ENCODE measurements at regions not wholly inside any gene's neighbourhood (a gene's known extent, or its start where the extent isn't known, plus 50 kb on each side); places are given as distances from the start of the nearest gene placed in this dataset.

DNA sequence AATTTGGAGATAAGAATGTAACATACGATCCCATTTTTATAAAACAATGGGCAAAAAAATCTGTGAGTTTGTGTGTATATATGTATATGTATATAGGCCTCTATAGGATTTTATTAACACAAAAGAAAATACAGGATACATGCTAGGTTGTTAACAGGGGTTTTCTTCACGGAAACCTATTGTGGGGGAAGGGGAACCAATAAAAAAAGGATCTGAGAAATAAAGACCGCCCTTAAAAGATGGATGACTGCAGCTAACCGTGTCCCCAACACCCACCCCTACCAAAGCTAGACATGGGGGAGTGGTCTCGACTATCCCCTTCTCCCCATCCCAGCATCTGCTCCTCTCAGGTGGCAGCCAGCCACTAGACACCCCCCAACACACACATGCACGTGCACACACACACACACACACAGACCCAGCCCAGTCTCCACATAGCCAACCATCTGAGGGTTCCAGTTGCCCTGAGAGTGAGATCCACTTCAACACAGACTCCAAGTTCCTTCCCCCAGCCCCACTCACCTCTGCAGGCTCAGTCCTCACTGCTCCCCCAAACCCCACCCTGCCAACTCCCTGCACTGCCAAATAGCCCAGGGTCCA lies 132.9 kb downstream of the TPRA1 start:
- no peak for DNase-seq

DNA sequence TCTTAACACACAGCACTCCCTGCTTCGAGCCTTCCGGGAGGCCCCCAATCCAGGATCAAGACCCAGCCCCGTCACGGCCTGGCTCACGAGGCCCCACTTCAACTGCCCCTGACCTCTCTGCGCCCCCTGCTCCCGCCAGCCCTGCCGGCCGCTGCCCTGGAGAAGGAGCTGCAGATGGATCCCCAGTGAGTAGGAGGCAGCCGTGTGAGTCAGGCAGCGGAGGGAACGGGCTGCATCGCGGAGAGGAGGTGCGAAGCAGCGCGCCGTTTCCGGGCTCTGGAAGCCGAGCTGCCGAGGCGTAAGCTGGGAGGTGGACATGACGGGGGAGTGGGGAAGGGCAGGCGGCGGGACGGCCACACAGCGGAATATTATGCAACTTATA lies 133.4 kb downstream of the TPRA1 start:
- no peak for DNase-seq

DNA sequence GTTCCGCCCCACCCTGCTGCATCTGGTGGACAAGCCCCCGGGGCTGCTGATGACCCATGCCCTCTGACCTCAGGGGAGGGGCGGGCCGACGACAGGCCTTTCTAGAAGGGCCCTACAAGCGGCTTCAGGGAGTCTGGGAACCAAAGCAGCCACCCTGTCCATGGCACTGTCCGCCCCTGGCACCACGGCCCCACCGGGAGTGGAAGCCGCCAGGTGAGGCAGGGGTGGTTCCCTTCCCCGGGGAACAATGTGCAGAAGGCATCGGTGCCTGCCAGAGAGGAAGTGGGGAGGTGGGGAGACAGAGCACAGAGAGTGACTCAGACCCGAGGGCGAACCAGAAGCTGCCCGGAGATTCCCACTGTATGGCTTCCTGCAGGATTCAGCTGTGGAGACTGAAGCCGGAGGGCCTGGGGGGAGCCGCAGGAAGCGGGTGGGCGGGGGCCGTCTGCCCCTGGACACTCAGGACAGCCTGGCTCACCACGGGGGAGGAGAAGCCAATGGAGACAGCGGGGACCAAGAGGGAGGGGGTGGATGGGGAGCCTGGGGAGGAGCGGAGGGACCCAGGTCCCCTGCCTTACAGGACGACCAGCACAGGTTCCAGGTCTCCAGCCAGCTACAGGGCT lies 134.0 kb downstream of the TPRA1 start:
- no peak for DNase-seq

DNA sequence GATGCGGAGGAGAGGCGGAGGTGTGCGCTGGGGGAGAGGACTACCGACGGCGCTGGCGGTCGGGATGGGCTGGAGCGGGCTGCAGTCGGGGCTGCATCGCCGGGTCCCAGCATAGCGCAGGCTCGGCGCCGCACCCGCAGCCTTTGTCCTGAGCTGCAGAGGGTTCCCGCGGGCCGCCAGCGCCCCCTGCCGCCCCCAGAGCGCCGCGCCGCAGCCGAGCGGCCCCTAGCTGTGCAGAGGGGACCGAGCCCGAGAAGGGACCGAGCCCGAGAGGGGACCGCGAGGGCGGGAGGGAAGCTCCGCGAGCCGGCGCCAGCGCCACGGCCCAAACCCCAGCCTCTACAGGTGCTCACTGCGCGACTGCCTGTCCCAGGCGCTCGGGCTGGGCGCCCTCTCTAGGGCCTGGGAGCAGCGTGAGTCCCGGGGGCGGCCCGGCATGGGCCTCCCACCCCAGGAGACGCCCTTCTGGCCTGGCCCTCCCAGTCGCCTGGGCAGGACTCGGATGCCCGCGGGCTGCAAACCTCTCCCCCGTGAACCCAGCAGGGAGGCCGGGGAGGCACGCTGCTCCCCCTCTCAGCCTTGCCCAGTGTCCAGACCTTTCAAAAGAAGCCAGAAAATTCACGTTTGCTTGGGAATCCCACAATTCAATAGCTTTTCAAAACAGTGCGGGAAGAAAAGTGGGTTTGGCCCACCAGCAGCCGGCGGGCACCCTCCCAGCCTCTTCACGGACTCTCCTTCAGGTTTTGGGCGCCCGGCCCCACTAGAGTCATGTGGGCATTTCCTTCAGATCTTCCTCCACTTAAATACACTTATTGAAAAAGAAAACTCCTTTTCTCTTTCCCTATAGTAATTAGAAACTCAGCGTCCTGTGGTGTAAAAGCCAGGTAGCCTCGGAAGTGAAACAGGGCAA lies 134.7 kb downstream of the TPRA1 start:
- DNase-seq: peak; percentile 42

DNA sequence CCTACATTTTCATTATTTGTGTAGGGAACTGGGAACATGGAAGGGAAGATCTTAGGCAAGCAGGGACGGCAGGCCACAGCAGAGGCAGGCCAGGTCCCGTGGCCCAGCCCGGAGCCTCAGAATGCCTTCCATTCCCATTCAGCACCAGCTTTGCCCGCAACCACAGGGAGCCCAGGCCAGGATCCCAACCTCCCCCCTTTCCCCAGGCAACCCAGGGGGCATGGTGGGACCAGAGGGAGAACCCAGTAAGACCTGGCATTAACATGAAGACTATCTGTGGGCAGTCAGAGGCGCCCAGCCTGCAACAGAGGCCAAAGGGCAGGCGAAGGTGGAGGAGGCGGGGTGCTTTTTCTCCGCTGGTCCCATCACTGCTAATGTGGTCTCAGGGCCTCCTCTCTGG lies 135.6 kb downstream of the TPRA1 start:
- DNase-seq: no peak

DNA sequence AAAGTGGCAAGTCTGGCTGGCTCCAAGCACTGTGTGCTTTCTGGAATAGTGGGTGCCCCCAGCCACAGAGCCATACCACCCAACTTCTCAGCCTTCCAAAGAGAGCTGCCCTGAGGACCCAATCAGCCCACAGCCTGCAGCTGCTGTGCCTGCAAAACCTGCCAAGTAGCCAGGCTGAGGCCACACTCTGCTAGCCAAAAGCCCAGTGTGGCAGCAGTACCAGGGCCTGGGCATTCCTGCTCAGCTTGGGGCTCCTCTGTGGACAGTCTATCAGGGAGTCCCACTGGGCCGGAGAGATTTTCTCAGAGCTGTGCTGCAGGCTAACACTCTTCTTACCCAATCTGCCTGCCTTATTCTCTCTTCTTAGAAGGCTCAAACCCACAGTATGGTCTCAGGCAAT lies 136.5 kb downstream of the TPRA1 start:
- no peak for DNase-seq

DNA sequence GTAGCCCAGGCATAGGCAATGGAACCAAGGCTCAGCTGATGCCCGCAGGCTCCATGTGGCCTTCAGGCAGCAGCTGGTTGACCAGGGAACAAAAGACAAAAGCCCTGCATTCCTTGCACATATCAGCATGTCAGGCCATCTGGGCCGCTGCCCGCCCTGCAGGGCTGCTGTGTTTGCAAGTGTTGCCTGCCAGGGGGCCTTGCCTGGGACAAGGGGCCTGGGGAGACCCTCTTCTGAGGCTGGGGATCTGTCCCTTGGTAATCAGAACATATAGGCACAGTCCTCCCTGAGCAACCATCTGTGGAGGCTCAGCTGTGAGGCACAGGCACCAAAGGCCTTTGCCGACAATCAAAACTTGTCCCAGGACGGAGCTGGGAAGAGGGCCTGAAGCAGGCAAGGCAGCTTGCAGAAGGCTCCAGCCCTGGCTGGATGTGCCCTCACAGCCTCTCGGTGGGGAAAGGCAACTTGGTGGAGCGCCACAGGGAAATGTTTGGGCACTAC lies 138.2 kb downstream of the TPRA1 start:
- DNase-seq: no peak

DNA sequence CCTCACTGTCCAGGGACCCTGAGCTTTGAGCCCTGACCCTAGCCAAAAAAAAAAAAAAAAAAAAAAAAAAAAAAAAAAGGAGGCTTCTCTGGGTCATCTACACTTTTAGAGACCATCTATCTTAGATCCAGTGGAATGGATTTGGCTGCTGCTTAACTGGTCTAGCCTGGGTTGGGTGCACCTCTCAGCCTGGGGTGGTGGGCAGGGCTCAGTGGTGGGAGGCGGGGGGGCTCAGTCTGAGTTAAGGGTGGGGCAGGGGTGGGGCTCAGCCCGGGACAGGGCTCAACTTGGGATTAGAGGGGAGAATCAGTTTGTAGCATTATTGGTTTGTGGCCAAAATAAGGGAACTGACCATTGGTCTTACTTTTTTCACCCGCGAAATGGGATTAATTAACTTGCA lies 139.2 kb downstream of the TPRA1 start:
- no peak for DNase-seq

DNA sequence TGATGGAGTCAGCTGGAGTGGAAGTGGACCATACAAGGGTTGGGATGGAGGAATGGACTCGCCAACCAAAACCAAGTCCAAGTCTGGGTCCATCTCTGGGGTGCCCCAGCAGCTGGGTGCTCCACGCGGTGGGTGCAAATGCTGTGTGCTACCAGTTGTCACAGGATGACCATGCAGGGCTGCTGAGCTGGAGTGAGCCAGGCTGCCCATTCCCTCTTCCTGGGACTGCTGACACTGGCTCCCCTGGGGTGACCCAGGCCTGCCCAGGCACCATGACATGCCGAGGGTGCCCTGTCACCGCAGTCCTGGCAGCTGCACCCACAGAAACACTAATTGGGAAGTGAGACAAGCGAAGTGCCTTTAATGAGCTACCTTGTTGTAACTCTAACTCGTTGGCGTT lies 140.2 kb downstream of the TPRA1 start:
- DNase-seq: no peak

DNA sequence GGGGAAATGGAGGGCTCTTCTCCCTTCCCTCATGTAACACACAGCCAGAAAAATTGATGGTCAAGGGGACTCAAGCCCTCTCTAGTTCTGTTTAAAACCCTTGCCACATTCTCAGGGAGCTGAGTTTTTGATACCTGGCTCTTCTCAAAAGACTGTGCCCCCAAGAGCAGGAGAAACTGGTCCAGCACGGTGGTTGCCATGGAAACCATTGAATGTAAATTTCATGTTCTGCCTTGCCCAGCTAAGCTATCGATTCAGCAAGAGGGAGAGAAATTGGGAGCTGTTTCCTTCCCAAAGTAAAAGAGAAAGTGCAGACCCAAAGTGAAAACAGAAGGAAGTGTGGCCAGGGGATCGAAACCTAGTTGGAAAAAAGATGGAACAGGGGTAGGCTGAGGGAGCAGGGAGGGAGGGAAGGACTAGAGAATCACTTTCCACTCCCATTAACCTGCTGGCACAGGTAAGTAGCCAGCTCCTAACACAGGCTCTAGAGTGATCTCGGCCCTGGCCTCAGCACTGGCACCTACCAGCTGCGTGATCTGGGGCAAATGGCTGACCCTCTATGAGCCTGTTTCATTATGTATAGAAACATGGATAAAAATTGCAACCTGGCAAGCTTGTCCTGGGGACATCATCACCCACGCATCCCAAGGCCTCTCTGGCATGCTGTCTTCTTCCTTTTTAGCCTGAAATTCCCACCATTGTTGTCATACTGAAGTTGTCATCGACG lies 140.9 kb downstream of the TPRA1 start:
- no peak for DNase-seq

DNA sequence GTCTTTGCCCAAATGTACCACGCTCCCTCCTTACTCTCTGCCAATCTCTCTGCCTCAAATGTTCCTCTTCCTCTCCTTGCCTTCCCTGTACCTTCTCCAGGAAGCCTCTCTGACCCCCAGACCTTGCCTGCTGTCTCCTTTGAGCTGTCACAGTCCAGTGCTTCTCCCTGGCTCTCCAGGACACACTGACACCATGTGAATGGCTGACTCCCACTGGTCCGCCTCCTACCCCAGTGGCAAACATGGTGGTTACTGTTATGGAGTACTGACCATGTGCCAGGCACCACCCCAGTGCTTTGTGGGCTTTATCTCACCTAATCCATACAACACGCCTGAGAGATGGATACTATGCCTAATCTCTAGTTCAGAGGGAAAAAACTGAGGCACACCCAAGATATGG lies 141.9 kb downstream of the TPRA1 start:
- no peak for DNase-seq

DNA sequence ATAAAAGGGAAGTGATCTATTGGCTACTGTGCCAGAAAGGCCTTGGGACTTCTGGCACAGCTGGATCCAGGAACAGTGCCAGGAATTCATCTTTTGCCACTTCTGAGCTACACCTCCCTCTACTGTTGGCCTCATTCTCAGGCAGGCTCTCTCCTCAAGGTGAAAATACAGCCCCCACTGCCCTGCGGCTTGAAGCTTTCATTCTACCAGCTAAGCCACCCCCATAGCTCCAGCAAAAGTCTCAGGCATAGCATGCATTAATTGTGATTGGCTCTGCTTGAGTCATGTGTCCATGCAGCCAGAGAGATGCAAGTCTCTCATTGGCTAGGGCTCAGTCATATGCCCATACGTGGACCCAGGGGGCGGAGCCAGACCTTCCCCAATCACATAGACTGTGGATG lies 142.4 kb downstream of the TPRA1 start:
- DNase-seq: no peak

DNA sequence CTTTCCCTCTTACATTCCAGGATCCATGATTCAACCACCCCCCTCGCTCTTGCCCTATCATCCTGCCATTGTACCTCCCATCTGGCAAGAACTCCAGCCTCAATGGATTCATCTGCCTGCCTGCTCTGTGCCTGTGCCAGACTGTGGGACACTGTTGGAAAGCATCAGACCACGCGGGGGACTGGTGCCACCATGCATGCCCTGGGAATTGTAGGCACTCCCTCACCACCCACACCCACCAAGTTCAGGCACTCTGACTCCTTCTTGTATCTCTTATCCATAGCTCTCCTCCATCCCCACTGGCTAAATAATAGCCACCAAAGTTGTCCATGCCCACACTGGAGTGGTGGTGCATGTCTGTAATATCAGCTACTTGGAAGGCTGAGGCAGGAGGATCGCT lies 143.8 kb downstream of the TPRA1 start:
- no peak for DNase-seq

DNA sequence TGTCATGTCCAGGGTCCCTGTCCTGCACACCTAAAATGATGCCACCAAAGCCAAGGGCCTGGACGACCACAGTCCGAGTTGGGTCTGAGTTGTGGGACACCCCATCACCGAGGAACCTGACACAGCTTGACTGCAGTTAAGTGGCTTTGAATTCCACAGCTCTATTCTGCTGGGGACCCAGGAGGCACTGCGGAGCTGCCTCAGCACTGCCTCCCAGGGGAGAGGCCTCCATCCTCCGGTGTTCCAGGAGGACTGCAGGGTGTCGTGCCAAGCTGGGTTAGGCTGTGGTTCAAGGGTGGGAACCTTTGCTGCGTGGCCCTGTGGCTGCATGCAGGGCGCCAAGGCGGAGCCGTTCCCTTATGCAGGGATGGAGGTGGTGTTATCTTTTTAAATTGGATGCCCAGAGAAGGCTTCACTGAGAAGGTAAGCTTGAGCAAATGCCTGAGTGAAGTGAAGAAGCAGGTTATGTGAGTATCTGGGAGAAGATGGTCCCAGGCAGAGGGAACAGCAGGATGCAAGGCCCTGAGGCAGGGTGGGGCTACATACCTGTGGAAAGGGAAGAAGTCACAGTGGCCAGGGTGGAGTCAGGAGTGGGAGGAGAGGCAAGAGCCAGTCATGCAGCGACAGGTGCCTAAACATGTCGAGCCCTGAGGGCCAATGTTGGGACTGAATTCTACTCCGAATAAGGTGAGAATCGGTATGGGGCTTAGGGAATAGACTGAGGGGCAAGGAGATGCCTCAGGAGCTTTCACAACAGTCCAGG lies 144.8 kb downstream of the TPRA1 start:
- no peak for DNase-seq

DNA sequence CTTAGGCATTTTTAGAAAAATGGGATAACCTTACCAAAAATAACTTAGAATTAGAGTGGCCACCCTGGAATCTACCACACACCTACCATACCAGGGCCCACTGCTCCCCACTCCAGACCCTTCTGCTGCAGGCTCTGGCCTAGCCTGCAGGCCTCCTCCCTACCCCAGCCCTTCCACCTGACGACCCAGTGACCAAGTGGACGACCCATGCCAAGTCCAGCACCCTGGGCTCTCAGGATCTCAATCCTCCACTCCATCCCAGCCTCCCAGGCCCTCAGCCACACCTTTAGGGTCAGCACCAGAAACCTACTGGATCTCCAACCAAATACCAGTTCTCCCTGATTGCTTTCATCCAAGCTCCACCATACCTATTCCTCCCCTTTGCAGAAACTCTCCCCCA lies 145.8 kb downstream of the TPRA1 start:
- no peak for DNase-seq

DNA sequence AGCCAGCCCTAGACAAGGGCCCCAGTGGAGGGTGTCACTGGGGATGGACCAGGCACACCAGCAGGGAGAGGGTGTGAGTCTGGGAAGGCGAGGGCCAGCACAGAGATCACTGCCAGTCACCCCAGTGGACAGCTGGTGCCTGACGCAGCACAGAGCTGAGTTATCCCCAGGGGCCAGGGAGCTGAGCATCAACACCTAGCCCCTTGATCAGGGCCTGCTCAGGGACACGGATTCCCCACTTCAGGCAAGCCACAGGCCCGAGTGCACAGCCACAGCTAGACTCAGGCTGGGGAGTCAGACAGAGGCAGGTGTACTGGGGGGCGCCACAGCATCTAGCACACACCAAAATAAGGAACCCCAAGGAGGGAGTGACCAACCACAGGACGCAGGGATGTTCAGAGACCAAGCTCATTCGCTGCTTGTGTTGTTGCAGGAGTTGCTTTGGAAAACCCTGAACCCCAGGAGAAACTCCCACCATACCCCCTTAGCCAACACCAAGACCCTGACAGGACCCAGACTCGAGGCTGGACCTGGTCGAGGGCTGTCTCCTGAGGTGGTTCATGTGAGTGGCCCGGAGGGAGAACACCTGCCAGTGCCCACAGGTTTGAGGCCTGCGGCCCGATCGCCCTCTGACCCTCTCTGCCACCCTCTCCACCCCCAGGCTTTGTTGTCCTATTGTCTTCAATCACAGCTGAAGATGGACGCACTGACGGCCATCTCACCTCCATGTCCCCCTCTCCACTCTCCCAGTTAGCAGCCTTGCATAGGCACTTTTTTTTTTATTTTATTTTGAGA lies 146.8 kb downstream of the TPRA1 start:
- DNase-seq: no peak

DNA sequence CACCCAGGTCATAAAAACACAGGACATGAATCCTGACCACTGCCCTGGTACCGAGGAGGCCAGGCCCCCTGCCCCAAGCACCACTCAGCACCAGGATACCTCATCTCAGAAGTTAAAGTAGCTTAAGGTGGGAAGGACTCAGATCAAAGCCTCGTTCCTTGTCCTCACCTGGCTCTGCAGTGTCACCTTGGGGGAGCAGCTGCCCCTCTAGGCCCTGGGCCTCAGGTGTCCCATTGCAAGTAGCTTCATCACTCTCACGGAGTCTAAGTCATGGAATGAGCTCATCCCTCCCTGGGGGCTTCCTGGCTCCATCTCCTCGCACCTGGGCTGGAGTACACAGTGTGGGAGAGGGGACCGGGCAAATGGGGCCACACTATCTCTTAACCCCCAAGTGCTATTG lies 148.0 kb downstream of the TPRA1 start:
- DNase-seq: no peak

DNA sequence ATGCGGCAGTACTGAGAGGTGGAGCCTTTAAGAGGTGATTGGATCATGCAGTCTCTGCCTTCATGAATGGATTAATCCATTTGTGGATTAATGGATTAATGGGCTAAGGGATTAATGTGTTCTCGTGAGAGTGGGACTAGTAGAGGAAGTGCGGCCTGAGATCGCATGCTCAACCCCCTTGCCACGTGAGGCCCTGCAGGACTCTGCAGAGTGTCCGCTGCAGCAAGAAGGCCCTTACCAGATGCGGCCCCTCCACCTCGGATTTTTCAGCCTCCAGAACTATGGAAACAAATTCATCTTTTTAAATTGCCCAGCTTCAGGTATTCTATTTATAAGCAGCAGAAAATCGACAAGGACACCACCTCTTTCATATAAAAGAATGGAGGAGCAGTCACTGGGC lies 148.8 kb downstream of the TPRA1 start:
- no peak for DNase-seq

DNA sequence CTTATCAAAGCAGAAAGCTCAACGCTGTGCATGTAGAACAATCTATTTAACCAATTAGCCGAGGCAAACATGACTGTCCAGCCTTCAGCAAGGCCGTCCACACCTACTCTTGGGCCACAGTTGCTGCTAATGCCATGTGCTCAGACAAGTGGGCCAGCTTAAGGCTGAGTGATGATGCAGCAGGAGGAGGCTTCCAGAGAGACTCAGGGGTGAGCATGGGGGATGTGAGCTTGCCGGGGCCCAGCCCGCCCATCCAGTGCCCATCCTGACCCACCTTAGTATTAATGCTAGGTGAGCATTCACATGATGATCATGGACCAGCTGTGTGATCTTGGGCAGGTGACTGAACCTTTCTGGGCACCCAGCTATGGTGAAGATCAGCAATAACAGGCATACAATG lies 150.1 kb downstream of the TPRA1 start:
- DNase-seq: no peak

DNA sequence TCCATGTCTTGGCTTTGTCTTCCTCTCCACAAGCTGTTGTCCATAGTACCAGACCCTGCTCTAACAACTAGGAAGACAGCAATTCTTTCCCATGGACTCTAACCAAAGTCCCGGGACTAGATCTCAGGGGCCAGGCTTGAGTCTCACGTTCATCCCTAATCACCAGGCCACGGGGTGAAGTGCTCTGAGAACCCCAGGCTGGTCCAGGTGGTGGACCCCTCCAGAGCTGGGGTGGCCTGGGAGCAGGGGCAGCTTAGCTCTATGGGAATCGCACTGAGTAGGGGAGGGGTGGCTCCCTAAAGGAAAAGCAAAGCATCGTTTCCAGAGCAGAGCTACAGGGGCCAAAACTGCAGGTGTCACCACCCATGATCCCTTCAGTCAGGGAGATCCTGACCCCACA lies 150.9 kb downstream of the TPRA1 start:
- no peak for DNase-seq

DNA sequence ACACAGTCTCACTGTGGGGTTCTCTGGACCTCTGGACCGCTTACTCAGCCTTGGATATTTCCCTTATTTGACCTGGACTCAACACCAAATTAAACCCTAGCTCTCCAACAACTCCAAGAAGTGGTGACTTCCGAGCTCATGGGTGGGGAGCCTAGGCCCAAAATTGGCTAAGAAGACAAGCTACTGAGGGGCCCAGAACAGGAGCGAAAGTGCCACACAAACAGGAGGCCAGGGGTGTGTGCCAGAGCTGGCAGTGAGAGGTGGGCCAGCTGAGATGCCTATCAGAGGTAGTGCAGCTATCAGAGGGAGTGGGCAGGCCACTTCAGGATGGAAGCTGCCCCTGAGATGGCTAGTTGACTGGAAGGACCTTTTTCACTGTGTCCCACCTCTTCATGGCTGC lies 151.1 kb upstream of the PRR20G start:
- no peak for DNase-seq

DNA sequence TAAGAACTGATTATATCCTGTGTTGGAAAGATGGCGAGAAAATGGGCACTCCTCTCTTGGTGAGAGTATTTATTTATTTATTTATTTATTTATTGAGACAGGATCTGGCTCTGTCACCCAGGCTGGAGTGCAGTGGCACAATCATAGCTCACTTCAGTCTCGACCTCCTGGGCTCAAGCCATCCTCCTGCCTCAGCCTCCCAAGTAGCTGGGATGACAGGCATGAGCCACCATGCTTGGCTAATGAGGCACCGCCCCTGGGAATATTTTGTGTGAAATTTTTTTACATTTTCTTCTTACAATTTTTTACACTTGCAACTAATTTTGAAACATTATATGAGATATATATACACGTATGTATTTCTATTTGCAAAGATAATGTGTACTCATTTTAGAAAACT lies 150.5 kb upstream of the PRR20G start:
- no peak for DNase-seq
